DMS53 treated with DMSO at 0.1 percent for 48 hours (cell line): ENCODE measurements at regions not wholly inside any gene's neighbourhood (a gene's known extent, or its start where the extent isn't known, plus 50 kb on each side); places are given as distances from the start of the nearest gene placed in this dataset.
A peak's percentile ranks its signal among the peaks of the same experiment; 100 is the strongest.

Experiments used
- DNase-seq: peaks from one replicate; lab custom pipeline; 2025; ENCODE audit not compliant: unreplicated experiment; lab: John Stamatoyannopoulos, UW

- no peak for DNase-seq
Measured at GRCh38 chr13:80284290-80284689, 56.6 kb downstream of the SPRY2 start.

DNA sequence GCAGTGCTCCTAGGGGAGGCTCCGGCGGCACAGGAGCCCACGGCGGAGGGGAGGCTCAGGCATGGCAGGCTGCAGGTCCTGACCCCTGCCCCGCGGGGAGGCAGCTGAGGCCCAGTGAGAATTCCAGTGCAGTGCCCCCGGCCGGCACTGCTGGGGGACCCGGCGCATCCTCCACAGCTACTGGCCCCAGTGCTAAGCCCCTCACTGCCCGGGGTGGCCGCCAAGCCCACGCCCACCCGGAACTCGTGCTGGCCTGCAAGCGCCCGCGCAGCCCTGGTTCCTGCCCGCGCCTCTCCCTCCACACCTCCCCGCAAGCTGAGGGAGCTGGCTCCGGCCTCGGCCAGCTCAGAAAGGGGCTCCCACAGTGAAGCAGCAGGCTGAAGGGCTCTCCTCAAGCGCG, 62.2 kb downstream of the SPRY2 start:
- no peak for DNase-seq

- peak; percentile 71 for DNase-seq
Measured at GRCh38 chr13:80276371-80277289, 64.3 kb downstream of the SPRY2 start.

GRCh38 chr13:80274643-80275042, 66.3 kb downstream of the SPRY2 start:
- no peak for DNase-seq

DNA sequence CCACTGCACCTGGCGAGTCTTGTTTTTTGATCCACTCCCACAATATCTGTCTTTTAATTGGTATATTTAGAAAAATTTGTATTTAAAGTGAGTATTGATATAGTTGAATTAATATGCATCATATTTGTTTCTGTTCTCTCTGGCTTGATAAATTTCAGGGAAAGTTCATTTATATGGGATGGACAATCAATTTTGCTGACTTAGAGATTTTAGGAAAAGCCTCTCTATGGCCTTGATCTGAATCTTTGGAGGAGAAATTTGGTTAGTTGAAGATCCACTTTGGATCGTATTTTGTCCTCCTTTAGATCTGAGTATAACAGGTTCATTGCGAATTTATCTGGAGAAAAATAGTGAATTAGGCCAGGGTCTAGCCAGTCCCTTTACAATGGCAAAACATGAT, 67.2 kb downstream of the SPRY2 start:
- DNase-seq, result no peak

DNA sequence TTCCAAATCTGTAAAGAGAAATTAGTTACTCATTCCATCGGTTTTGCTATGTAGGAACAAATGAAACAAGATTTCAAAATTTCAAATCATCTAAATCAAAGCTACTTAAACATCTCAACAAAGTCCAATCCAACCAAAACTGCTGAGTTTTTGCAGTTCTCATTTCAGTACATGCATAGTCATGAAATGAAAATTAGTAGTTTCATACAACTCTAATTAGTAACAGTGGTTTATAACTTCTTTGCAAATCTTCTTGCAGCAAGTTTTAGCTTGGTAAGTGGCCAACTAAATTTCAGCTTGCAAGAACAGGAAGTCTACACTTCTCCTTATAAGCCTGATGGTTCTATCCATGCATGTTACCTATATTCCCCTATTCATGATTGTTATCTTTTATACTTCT, 75.6 kb downstream of the SPRY2 start:
- DNase-seq, result no peak

- no peak for DNase-seq
Measured at GRCh38 chr13:80263745-80264513, 77.0 kb downstream of the SPRY2 start.

DNA sequence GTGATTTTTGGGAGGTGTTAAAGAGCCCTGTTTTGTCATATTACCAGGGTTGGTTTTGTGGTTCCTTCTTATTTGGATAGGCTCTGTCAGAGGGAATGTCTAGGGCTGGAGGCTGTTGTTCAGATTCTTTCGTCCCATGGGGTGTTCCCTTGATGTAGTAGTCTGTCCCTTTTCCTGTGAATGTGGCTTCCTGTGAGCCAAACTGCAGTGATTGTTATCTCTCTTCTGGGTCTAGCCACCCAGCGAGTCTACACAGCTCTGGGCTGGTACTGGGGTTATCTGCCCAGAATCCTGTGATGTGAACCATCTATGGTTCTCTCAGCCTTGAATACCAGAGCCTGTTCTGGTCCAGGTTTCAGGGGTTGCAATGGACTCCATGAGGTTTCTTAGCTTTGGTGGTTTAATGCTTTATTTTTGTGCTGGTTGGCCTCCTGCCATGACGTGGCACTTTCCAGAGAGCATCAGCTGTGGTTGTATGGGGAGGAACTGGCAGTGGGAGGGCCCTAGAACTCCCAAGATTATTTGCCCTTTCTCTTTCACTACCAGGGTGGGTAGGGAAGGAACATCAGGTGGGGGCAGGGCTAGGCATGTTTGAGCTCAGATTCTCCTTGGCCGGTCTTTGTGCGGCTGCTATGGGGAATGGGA, 78.8 kb downstream of the SPRY2 start:
- no peak for DNase-seq

GRCh38 chr13:80259159-80259558, 81.8 kb downstream of the SPRY2 start:
- DNase-seq, result no peak

GRCh38 chr13:80256352-80256932, 84.5 kb downstream of the SPRY2 start:
- no peak for DNase-seq

DNA sequence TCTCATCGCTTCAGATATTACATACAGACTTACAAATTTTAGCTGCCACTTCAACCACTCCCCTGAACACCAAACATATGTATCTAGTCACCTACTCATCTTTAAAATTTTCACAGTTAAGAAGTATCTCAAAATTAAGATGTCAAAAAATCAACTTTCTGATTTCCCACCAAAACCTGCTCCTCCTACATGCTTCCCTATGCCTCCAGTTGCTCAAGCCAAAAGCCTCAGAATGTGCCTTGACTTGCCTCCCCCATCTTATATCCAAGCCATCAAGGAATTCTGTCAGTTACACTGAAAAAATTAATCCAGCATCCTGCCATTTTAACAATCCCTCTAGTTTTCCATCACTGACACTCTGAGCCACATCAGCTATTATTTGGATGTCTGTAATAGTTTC, 85.0 kb downstream of the SPRY2 start:
- no peak for DNase-seq

DNA sequence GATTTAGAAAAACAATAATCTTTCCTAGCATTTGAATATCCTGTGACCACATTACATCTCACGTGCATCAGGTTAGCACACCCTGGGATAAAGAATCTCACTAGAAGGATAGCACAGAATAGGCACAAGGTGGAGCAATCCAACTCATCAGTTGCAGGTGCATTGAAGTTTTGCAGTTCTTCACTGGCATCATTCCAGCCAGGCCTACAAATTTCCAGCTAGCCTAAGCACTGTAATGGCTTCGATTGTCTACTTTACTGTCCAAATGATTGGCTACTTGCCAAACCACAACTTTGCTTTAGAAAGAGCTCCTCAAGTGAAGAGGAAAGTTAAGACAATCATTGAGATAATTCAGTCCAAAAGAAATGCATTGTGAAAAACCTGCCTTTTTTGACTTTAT, 89.5 kb downstream of the SPRY2 start:
- DNase-seq, result no peak

DNA sequence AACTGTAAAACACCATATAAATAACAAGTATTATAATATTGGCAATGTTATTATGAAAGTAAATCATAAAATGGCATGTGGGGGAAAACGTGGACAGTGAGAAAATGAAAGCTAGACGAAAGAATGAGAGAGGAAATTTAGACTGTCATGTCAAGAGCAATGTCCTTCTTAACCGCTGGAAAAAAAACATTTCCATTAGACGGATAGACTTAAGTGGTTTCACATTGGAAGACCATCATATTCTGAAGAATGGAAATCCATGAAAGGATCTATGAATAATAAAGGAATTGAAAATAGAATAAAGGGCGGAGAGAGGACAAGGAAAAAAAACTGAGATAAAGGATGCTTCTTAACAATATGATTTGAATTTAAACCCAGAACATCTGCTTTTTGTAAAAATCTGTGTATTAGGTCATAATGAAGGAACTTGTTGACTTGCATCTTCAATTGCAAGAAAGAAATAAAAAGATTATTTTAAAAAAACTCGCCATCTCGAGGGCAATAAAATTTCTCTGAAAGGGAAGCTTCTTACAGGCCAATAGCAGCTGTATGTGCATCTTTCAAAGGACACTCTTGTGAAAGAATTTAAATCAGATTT, 90.6 kb downstream of the SPRY2 start:
- DNase-seq, result no peak

DNA sequence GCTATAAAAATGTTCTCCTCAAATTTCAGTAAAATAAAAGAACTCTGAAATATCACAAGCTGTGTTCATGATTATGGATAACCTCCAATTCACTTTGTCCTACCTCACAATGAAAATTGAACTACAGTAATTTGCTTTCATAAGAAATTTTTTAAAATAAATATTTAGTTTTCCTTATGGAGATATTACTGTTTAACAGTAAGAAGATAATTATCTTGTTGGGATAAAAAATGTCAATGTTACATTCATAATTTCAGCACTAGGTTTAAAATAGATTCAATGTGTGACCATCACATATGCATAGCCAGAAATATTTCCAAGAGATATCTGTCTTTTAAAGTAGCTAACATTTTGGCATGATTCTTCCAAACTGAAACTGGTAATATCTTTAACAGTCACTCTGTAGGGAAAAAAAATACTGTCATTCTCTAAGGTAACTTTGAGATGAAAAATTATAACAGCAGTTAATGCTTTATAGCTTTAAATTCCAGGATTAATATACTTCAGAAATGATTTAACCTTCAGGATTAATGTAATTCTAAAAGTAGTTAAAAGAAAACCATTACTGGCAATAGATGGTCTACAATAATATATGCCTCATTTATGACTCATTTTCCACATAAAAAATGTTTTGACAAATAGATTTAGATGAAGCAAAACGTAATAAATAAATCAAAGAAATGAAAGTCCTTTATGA, 91.3 kb downstream of the SPRY2 start:
- DNase-seq, result no peak

GRCh38 chr13:80245162-80245733, 95.7 kb downstream of the SPRY2 start:
- DNase-seq, result no peak

DNA sequence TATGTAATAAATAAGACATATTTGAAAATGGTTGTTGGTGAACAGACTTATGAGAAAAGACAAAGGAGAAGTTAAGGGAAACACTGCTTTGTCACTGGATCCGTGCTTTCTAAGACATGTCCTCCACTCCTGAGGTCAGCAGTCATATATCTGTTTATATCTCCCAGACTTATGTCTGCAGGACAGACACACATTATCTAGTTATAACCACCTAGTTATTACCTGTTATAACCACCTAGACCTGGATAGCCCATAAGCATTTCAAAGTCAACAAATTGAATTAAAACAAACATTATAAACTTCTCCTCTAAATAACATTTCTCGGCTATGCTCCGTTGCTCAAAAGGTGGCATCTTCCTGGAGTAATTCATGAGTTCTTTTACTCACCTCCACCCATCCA, 96.4 kb downstream of the SPRY2 start:
- no peak for DNase-seq

GRCh38 chr13:80242728-80243427, 98.0 kb downstream of the SPRY2 start:
- no peak for DNase-seq

DNA sequence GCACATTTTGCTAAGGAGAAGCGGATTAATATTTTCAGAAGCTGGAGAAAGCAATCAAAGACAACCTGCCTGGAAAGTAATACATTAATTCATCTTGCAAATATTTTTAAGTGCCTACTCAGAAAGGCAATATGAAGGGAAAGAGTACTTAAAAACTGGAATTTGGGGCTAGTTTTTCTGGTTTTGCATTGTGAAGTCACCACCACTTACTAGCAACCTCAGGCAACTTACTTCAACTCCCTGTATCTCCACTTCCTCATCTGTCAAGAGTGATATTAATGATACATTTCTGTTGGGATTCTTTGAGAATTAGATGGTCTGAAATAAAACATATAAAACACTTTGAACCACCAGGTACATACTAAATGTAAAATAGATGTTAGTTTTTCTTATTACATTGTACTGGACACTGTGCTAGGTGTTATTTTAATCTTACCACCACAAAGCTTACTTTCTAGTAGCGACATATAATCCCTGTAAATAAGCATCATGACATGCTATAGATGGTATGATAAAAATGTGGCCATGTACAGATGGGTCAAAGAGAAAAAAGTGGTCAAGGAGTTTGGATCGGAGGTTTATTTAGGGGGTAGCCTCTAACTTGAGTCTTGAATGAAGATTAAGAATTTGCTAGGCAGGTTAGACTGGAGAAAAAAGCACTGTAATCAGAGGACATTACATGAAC, 101.2 kb downstream of the SPRY2 start:
- no peak for DNase-seq

- DNase-seq, result no peak
Measured at GRCh38 chr13:80239116-80239515, 101.8 kb downstream of the SPRY2 start.
